ENCODE measurements at regions not wholly inside any gene's neighbourhood (a gene's known extent, or its start where the extent isn't known, plus 50 kb on each side); places are given as distances from the start of the nearest gene placed in this dataset.

- FAIRE-seq (no peak), DNase-seq (ENCODE audit: low read depth, low spot score) (no peak)
Observed at GRCh38 chr10:4162571-4163286, 377.7 kb upstream of the KLF6 start.

DNA sequence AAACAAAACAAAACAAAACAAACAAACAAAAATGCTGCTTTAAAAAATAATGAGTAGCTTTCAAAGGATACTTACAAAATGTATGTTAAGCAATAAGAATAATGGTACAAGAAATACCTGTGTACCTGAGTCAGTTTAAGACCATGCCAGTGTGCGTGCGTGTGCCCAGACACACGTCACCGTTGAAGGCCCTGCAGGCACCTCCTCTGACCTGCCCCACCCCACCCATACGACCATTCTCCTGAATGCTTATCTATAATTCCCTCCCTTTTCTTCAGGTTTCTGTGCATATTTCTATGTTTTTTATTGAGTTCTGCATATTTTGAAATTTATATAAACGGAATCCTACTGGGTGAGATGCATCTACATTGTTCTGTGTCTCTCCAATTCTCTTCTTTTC lies 374.2 kb upstream of the KLF6 start:
- Histone ChIP-seq H3K36me3 (ENCODE audit: control insufficient read depth in 2 of 2, extremely low read depth in 1 of 2, insufficient read depth in 2 of 2, low read length in 2 of 2) (no peaks in the 10 kb centered on the region), H3K4me1 (ENCODE audit: control insufficient read depth, extremely low read depth, insufficient read depth, low read length) (peaks cover 4% of the 10 kb centered on the region), H3K27ac (ENCODE audit: control insufficient read depth, insufficient read depth, low read length) (peak overlapping the region; percentile 51), H3K9ac (ENCODE audit: control insufficient read depth, extremely low read depth, insufficient read depth, low read length) (no peak overlapping the region), H4K20me1 (ENCODE audit: control insufficient read depth, extremely low read depth, insufficient read depth, low read length) (no peaks in the 10 kb centered on the region), H3K9me3 (ENCODE audit: control insufficient read depth, low read depth, low read length) (no peaks in the 10 kb centered on the region), H3K27me3 (ENCODE audit: control insufficient read depth, extremely low read depth, insufficient read depth, low read length) (no peaks in the 10 kb centered on the region), H3K9me1 (ENCODE audit: control insufficient read depth, extremely low read depth, insufficient read depth, low read length) (no peaks in the 10 kb centered on the region), H3K4me2 (ENCODE audit: control insufficient read depth, extremely low read depth, insufficient read depth, low read depth, low read length) (no peak overlapping the region), H3K79me2 (ENCODE audit: control insufficient read depth, insufficient read depth, low read length) (no peaks in the 10 kb centered on the region), H3K4me3 (ENCODE audit: control insufficient read depth in 2 of 3, extremely low read depth in 1 of 3, insufficient read depth in 2 of 3, low read depth in 1 of 3, low read length in 3 of 3) (no peak overlapping the region), H2AFZ (ENCODE audit: control insufficient read depth, low read length) (no peak overlapping the region)
- FAIRE-seq (no peak), DNase-seq (ENCODE audit: low read depth, low spot score) (peak; percentile 48)
- dilution Hi-C loops (cut with MboI; ENCODE audit: extremely low pct_ligation_motif_present, low sequenced_read_pairs) = no loop called here
- TF ChIP-seq EZH2 (IDR thresholded peaks at IDR 0.05; ENCODE audit: low read length) (no peak), CTCF (optimal IDR thresholded peaks at IDR 0.05 in 1 of 3, IDR thresholded peaks at IDR 0.05 in 1 of 3, conservative IDR thresholded peaks at IDR 0.05 in 1 of 3; ENCODE audit: extremely low read depth in 1 of 3, insufficient read depth in 2 of 3, low read length in 3 of 3) (no peak)

More at GRCh38 chr10:4162571-4163286, 377.7 kb upstream of the KLF6 start:
- no peaks in the 10 kb centered on the region for H3K27me3 ChIP-seq (ENCODE audit: control insufficient read depth, extremely low read depth, insufficient read depth, low read length)
- no peaks in the 10 kb centered on the region for H3K9me3 ChIP-seq (ENCODE audit: control insufficient read depth, low read depth, low read length)
- TF ChIP-seq EZH2 (IDR thresholded peaks at IDR 0.05; ENCODE audit: low read length) (no peak), CTCF (optimal IDR thresholded peaks at IDR 0.05 in 1 of 3, IDR thresholded peaks at IDR 0.05 in 1 of 3, conservative IDR thresholded peaks at IDR 0.05 in 1 of 3; ENCODE audit: extremely low read depth in 1 of 3, insufficient read depth in 2 of 3, low read length in 3 of 3) (no peak)
- no peaks in the 10 kb centered on the region for H3K36me3 ChIP-seq (ENCODE audit: control insufficient read depth in 2 of 2, extremely low read depth in 1 of 2, insufficient read depth in 2 of 2, low read length in 2 of 2)
- no peak overlapping the region for H2AFZ ChIP-seq (ENCODE audit: control insufficient read depth, low read length)
- dilution Hi-C loops (cut with MboI; ENCODE audit: extremely low pct_ligation_motif_present, low sequenced_read_pairs) = no loop called here
- H3K27ac ChIP-seq (ENCODE audit: control insufficient read depth, insufficient read depth, low read length) = no peak overlapping the region
- no peak overlapping the region for H3K4me2 ChIP-seq (ENCODE audit: control insufficient read depth, extremely low read depth, insufficient read depth, low read depth, low read length)
- H3K4me1 ChIP-seq (ENCODE audit: control insufficient read depth, extremely low read depth, insufficient read depth, low read length) = peaks cover 4% of the 10 kb centered on the region
- H3K9ac ChIP-seq (ENCODE audit: control insufficient read depth, extremely low read depth, insufficient read depth, low read length) = no peak overlapping the region
- H3K9me1 ChIP-seq (ENCODE audit: control insufficient read depth, extremely low read depth, insufficient read depth, low read length) = no peaks in the 10 kb centered on the region
- no peaks in the 10 kb centered on the region for H4K20me1 ChIP-seq (ENCODE audit: control insufficient read depth, extremely low read depth, insufficient read depth, low read length)
- no peaks in the 10 kb centered on the region for H3K79me2 ChIP-seq (ENCODE audit: control insufficient read depth, insufficient read depth, low read length)
- no peak overlapping the region for H3K4me3 ChIP-seq (ENCODE audit: control insufficient read depth in 2 of 3, extremely low read depth in 1 of 3, insufficient read depth in 2 of 3, low read depth in 1 of 3, low read length in 3 of 3)

All from keratinocyte (primary cell).